ENCODE measurements at regions not wholly inside any gene's neighbourhood (a gene's known extent, or its start where the extent isn't known, plus 50 kb on each side); places are given as distances from the start of the nearest gene placed in this dataset.
"Not testable (repeated sequence)": the region's sequence is repeated elsewhere in the genome, so short reads cannot be mapped to it uniquely, and the experiment has no call there.

DNA sequence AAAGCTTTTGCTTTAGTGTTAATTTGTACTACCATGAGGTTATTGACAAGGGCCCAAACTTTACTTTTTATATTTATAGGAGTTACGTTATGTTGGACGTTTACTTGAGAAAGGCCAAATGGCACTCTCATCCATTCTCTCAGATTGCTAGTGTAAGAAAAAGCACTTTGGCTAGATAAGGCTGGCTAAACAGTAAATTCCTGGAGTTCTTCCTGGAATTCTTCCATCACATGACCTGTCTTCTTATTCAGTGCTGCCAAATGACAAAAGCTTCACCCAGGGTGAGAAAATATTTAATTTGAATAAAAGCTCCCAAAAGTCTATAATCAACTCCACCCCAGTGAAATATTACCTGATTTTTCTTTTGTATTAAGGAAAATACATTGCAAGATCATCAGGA lies 1568.9 kb upstream of the ACO1 start:
- no peak for DNase-seq (ENCODE audit: low read depth)

DNA sequence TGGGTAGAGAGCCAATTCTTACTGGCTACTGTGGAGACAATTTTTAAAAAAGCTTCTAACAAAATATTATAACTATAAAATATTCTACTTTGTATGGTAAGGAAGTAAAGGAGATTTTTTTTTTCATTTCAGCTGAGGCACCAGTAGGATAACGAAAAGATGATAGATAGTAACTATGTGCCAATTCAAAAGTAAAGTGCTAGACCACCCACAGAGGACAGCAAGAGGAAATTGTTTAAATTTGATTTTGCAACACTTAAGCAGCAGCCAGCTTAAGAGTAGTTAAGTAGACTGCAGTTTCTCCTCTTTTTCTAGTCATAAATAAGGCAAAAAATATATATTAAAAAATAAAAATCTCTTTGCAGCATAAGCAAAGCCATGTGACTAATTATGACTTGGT lies 1539.3 kb upstream of the ACO1 start:
- no peak for DNase-seq (ENCODE audit: low read depth)

DNA sequence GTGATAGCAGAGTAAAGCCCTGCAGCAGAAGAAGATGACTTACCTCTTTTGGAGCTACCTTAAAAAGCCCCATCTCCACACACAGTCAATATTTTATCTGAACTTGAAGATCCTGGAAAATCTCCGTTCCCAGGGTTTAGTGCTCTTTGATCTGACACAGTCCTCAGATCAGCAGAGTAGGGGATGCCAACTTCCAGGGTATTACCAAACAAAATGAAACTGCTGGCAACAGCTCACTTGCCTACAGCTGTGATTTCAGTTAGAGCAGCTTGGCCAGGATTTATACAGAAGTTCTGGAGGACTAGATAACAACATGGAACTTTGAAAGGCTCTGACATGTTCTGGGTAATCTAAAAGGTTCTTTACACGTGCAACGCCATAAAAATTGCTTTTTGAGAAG lies 1537.8 kb upstream of the ACO1 start:
- no peak for DNase-seq (ENCODE audit: low read depth)

DNA sequence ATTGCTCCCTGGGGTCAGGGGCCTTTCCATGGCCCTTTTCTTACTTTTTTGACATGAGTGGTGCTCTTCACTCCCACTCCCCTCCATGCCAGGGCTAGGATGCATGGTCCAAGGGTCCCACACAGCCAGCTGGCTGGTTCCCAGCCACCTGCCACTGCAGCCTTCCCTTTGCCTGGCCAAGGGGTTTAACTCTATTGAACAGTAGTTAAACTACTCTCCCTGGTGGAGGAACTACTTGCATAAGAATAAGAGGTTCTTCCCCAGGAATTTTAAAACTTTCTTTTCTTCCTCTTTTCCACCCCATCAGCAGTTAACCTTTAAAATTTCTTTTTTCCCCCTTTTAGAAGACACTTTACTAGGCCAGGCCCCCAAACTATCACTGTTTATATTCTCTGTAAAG lies 1532.8 kb upstream of the ACO1 start:
- no peak for DNase-seq (ENCODE audit: low read depth)

DNA sequence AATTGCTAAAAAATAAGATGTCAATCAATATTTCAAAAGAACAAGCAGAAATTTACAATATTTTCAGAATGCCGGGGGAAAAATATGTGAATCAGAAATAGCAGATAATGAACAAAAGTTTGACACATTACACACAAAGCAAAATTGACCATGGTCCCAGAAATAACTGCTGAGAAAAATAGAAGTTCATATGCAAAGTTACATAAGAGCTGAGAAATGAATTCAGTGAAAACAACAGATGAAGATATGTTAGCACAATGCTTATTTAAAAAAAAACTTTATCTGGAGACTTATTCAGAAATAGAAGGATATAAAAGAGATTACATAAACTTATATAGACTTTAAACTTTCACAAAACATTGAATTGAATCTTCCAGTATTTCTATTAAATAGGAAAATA lies 1483.7 kb upstream of the ACO1 start:
- no peak for DNase-seq (ENCODE audit: low read depth)

DNA sequence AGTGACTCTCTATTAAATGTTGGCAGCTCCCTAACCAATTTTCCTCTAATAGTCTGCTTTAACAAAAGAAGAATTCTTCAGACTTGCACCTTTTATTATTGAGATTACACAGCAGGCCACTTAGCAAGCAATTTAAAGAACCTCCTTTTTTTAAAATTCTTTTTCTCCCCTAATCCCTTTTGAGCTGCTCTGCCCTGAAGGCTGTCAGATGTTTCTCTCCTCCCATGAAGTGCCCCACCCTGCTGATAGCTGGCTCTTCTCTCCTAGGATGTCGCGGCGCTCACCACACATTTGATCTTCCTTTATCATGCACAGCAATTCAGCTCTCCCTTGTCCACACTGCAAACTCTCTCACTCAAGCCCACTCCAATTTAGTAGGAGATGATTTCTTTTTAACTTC lies 1471.1 kb upstream of the ACO1 start:
- DNase-seq (ENCODE audit: low read depth), result no peak

DNA sequence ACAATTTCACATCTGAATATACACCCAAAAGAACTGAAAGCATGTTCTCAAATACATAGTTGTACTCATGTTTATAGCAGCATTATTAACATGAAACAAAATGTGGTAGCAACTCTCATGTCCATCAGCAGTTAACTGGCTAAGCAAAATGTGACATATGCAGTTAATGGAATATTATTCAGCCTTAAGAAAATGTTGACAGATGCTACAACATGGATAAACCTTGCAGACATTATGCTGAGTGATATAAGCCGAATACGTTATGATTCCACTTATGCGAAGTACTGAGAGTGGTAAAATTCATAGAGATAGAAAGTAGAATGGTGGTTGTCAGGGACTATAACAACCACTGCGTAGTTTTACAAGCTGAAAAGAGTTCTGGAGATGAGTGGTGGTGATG lies 1469.0 kb upstream of the ACO1 start:
- no peak for DNase-seq (ENCODE audit: low read depth)

DNA sequence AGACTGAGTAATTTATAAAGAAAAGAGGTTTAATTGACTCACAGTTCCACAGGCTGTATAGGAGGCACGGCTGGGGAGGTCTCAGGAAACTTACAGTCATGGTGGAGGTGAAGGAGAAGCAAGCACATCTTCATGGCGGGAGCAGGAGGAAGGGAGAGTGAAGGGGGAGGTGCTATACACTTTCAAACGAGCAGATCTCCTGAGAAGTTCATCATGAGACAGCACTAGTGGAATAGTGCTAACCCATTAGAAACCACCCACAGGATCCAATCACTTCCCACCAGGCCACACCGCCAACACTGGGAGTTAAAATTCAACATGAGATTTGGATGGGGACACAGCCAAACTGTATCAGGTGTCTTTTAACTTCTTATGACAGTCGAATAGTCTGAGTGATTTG lies 1459.3 kb upstream of the ACO1 start:
- DNase-seq (ENCODE audit: low read depth), result no peak

DNA sequence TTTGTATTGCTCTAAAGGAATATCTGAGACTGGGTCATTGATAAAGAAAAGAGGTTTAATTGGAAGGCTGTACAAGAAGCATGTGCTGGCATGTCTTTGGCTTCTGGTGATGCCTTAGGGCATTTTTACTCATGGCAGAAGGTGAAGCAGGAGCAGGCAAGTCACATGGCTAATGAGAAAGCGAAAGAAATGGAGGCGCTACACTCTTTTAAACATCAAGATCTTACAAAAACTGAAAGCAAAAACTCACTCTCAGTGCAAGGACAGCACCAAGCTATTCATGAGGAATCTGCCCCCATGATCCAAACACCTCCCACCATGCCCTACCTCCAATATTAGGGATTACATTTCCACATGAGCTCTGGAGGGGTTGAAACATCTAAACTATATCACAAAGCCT lies 1458.8 kb upstream of the ACO1 start:
- no peak for DNase-seq (ENCODE audit: low read depth)

DNA sequence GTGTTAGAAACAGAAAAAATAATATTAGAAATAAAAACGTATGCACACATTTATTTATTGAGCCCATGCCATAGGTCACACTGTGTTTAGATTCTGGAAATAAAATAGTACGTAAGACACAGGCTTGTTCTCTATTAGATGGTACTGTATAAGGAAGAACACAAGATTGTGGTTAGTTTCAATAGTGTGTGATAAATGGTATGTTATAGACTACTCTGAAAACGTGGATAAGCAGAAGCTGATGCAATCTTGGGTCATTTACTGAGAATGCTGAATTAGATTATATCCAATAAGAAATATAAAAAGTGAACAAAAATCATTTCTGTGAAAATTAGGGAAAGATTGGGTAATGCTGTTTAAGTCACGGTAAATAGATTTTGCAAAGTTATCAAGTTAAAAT lies 1456.4 kb upstream of the ACO1 start:
- no peak for DNase-seq (ENCODE audit: low read depth)

DNA sequence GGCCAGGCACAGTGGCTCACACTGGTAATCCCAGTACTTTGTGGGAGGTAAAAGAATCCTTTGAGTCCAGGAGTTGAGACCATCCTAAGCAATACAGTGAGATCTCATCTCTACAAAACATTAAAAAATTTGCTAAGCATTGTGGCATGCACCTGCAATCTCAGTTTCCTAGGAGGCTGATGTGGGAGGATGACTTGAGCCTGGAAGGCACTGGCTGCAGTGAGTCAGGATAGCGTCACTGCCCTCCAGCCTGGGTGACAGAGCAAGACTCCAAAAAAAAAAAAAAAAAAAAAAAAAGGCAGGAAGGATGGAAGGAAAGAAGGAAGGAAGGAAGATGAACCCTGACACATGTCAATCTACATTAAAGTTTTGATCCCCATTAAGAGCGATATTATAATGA lies 1452.2 kb upstream of the ACO1 start:
- no peak for DNase-seq (ENCODE audit: low read depth)

DNA sequence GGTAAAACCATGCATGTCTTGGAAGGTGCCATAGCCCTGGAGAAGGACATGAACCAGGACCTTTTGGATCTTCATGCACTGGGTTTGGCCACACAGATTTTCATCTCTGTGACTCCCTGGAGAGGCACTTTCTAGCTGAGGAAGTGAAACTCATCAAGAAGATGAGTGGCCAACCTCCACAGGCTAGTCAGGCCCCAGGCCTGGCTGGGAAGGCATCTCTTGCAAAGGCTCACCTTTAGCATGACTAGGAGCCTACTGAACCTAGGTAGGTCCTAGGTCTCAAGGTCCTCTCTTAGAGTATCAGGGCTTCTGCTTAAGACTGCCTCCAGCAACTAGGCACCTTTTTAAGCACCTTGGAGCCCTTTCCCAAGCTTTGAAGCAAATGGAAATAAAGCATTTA lies 1448.7 kb upstream of the ACO1 start:
- no peak for DNase-seq (ENCODE audit: low read depth)

DNA sequence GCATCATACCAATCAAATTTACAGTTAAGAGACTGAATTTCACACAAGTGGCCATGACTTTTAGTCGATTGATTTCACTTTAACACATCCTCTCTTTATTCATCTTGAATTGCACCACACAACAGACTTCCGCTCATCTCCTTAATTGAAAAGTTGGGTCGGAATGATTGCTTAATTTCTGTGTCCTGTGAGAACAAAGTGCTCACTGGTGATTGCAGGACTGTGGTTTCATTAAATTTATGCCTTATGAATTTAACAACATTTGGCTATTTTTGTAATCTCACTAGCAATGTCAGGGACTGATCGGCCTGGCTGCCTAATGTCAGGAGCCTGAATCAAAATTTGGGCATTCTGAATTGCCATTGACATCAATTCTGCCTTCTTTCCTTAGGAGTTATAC lies 1447.3 kb upstream of the ACO1 start:
- DNase-seq (ENCODE audit: low read depth), result no peak

DNA sequence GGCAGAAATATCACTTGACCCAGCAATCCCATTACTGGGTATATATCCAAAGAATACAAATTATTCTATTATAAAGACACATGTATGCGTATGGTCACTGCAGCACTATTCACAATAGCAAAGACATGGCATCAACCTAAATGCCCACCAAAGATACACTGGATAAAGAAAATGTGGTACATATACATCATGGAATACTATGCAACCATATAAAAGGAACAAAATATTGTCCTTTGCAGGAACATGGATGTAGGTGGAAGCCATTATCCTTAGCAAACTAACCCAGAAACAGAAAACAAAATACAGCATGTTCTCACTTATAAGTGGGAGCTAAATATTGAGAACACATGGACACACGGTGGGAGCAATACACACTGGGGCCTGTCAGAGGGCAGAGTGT lies 1441.6 kb upstream of the ACO1 start:
- not testable (repeated sequence) for DNase-seq (ENCODE audit: low read depth)

DNA sequence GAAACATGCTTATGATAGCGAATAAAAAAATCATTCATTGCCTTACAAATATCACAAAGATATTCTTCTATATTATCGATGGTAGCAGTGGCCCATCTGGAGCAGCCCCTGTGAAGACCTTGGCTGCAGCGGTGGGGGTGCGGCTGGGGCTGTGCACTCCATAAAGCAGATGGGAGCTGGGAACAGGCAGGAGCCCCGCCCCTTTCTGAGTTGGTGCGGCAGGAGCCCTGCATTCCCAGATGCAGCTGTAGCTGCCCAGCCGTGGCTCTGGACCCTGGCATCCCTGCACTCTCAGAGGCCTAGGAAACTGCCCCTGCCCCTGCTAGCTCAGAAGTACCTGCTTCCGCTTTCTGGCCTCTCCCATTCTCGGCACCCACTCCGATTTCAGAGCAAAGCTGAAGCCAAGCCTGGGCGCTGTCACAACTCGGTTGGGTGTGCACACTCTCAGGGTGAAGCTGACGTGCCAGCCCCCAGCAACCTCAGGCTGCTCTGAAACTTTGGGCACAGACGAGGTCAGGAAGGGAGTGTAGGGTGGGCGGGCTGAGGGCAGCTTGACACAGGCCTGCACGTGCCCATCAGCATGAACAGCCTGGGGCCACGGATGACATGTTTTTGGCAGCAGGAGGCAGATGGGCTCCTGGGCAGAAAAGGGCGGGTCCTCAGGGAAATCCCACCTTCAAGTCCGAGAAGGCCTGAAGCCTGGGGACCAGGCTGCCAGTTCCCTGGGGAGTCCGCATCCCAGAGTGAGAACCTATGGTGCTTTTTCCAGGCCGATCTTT lies 1440.8 kb upstream of the ACO1 start:
- no peak for DNase-seq (ENCODE audit: low read depth)

DNA sequence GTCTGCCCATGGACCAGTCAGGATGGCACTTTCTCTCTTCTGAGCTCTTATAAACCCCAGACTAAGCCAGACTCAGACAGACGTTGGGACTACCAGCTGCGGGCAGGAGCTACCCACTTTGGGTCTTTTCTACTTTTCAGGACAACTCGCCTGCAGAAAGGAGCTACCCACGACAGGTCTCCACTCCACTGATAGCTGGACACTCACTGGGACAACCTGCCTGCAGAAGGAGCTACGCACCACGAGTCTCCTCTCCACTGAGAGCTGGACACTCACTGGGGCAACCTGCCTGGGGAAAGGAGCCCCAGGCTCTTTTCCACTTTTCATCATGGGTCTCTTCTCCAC lies 1440.2 kb upstream of the ACO1 start:
- DNase-seq (ENCODE audit: low read depth), result no peak

DNA sequence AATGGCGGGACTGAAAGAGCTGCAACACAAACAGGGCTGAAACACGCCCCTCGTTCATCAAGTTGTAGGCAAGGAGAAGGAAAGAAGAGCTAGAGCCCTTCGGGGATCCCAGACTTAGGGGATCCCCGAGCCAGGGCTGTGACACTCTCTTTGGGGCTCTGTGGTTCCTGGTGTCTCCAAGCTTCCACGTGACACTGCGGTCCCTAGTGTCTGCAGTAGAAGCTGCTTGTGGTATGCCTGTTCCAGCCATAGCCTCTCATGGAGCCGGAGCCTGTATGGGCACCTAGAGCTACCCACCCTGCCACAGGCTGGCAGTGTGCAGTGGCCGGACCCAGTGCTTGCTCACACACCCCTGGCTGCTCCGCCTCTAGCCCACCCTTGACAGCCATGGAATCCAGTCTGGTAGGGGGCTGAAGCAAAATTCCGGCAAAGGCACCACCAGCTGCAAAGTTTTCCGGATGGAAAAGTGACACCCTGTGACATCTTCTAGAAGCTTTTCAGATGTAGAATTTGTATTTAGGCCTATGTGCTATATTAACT lies 1439.6 kb upstream of the ACO1 start:
- no peak for DNase-seq (ENCODE audit: low read depth)

DNA sequence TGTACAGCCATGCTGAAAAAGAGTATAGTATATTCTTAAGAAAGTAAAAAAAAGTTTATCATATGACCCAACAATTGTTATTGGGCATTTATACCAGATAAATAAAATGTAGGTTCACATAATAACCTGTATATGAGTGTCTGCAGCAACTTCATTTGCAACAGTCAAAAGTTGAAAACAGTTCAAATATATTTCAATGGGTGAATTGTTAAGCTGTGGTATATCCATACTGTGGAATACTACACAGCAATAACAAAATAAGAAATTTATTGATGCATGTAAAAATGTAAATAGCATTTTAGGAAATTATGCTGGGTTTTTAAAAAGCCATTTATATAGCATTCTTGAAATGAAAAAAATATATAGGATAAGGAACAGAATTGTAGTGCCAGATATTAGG lies 1420.1 kb upstream of the ACO1 start:
- DNase-seq (ENCODE audit: low read depth), result no peak

DNA sequence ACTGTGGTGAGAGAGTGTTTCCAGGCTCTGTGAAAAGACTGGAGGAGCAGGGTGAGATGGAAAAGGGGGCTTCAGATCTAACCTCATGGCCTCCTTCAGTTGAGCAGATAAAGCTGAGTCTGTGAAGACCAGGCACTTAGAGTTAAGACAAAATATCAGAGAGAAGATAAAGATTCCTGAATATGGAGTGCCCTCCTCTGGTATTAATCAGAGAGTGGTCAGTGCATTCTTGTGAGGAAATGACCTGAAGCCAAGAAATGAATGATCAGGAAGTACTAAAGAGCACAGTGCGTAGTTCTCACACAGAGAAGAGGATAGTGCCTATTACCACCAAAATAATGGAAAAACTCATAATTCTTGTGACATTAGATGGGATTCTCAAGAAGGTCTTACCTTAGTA lies 1417.0 kb upstream of the ACO1 start:
- no peak for DNase-seq (ENCODE audit: low read depth)

DNA sequence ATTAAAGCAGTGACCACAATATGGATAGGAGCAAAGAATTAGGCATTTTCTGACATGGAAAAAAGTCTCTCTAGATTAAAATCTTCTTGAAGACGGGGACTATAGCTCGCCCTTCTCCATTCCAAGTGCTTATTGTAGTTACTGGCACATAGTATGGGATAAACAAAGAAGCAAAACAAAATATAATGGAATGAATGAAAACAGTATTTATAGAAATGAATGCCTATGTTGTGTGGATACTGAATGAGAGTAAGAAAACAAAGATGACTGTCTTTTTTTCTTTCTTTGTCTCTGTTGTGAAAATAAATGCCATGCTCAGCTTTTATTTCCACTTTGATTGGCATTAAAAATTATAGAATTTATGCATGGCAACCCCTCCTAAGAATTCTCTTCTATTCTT lies 1414.3 kb upstream of the ACO1 start:
- DNase-seq (ENCODE audit: low read depth), result no peak

DNA sequence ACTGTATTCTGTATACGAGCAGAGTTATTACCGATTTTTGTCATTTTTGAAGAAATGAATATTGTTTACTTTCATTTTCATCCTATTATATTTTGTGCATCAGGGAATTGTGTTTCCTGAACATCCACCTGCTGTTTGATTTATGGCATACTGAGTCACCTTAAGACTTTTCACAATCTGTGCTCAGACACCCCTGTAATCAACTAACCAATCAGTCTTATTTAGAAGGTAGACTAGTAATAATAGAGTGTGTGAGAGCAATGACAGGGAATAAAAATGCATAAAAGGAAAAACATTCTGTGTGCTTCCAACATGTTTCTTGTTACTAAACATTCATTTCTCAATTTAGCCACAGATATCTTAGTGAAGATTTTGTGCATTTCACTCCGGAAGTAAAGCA lies 1413.6 kb upstream of the ACO1 start:
- no peak for DNase-seq (ENCODE audit: low read depth)

DNA sequence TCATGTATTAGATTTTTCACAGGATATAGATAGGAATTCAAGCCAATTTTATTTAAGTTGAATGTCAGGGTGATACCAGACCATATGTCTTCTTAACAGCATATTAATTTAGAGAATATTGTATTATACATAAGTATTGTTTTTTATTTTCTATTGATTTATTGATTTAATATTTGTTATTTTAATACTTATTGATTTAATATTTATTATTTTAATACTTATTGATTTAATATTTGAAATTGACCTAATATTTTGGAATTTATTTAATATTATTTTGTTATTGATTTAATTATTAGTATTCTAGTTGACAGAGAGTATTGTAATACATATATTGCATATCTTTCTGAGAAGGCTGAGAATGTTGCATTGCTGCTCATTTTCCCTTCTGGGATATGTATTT lies 1411.8 kb upstream of the ACO1 start:
- DNase-seq (ENCODE audit: low read depth), result no peak

DNA sequence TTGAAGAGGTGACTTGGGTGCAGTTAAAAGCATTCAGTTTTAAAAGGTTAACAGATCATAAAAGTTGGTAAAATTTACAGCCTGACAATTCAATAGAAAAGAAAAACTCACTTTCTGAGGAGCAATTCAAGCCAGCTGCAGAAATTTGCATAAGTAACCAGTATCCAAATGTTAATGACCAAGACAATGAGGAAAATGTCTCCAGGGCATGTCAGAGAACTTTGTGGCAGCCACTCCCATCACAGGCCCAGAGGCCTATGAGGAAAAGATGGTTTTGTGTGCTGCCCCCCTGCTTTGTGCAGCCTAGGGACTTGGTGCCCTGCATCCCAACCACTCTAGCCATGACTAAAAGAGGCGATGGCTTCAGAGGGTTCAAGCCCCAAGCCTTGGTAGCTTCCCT lies 1406.5 kb upstream of the ACO1 start:
- no peak for DNase-seq (ENCODE audit: low read depth)

DNA sequence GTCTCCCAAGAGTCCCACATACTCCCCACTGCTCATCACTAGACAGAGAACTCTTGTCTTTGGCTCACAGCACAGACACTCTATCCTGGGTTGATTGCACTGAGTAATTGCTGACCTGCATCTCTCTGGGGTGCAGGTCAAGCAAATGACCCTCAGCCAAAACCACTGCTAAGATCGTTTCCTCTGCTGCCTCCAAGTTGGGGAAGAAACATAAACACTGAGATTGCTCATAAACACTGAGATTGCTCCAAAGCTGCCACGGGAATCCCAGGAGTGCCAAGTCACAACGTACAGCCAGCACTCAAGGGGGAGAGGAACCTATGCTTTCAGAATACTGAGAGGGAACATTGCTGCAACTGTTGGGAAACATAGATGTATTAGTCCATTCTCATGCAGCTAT lies 1402.1 kb upstream of the ACO1 start:
- no peak for DNase-seq (ENCODE audit: low read depth)
